Testis (tissue), 2 donors: ENCODE measurements at regions not wholly inside any gene's neighbourhood (a gene's known extent, or its start where the extent isn't known, plus 50 kb on each side); places are given as distances from the start of the nearest gene placed in this dataset.

Experiments used
- DNase-seq: peaks from one replicate; pipeline ENCODE4 v3.0.0-alpha.2; 2019
- H3K27ac ChIP-seq, 2 donors: fragments of 200-600 bp; sonication (generic); one replicate each; pipeline ENCODE4 v1.5.1; 2019
- H3K27me3 ChIP-seq: fragments of 200-600 bp; sonication (generic); one replicate; pipeline ENCODE4 v1.5.1; 2019
- H3K36me3 ChIP-seq: fragments of 200-600 bp; sonication (generic); one replicate; pipeline ENCODE4 v1.5.1; 2017; ENCODE audit warnings: low read depth; ENCODE audit errors: missing control alignments
- H3K4me1 ChIP-seq: fragments of 200-600 bp; sonication (generic); one replicate; pipeline ENCODE4 v1.5.1; 2019
- H3K4me3 ChIP-seq, 2 donors: fragments of 200-600 bp; sonication (generic); one replicate each; pipeline ENCODE4 v1.5.1; 2017 to 2019
- H3K9me3 ChIP-seq: fragments of 200-600 bp; sonication (generic); one replicate; pipeline ENCODE4 v1.5.1; 2017
- CTCF ChIP-seq, 3 experiments: fragments of 450-650 bp in 2 of 3; fragments of 200-600 bp in 1 of 3; sonication (generic) in 1 of 3; IDR thresholded peaks; one replicate each; pipeline ENCODE4 v1.5.1; 2016 to 2019; ENCODE audit warnings: antibody characterized with exemption in 3 of 3, mild to moderate bottlenecking in 2 of 3, moderate library complexity in 1 of 3
- POLR2A ChIP-seq: fragments of 450-650 bp; IDR thresholded peaks from one replicate; pipeline ENCODE4 v1.6.1; 2017; ENCODE audit warnings: antibody characterized with exemption, mild to moderate bottlenecking, moderate library complexity
- whole genome bisulfite sequencing, 2 donors: methylation state at CpG; one replicate each; pipeline ENCODE4 v1.1.5; 2018; 5-methylcytosine and 5-hydroxymethylcytosine counted together
- intact Hi-C: fragments of 100-400 bp; cut with DNase I; formaldehyde crosslinking; loops from one replicate; pipeline ENCODE4 v1.15.1; 2023; ENCODE audit warnings: low total_unique reads

GRCh38 chr5:167889276-167889675, 402.2 kb upstream of the WWC1 start:
- Histone ChIP-seq H3K27ac (no peak overlapping the region), H3K9me3 (no peaks in the 10 kb centered on the region), H3K36me3 (no peaks in the 10 kb centered on the region), H3K27me3 (no peaks in the 10 kb centered on the region), H3K4me1 (no peaks in the 10 kb centered on the region), H3K4me3 (no peak overlapping the region)
- intact Hi-C loops, result no loop called here
- TF ChIP-seq POLR2A, result no peak
- no peak for TF ChIP-seq CTCF (IDR thresholded peaks at IDR 0.05)
- no peak for DNase-seq
- 48 to 57% methylated on average over 9 of the region's 9 CpGs for WGBS, 2 donors

- TF ChIP-seq POLR2A (no peak), CTCF (IDR thresholded peaks at IDR 0.05) (no peak)
- intact Hi-C loops, result no loop called here
- H3K27me3 ChIP-seq, result no peaks in the 10 kb centered on the region
- no peaks in the 10 kb centered on the region for H3K4me1 ChIP-seq
- H3K27ac ChIP-seq, result no peak overlapping the region
- H3K9me3 ChIP-seq, result no peaks in the 10 kb centered on the region
- no peak for DNase-seq
- H3K4me3 ChIP-seq, result no peak overlapping the region
- 68 to 70% methylated on average over 3 of the region's 3 CpGs for WGBS, 2 donors
- no peaks in the 10 kb centered on the region for H3K36me3 ChIP-seq
These were observed 398.9 kb upstream of the WWC1 start for GRCh38 chr5:167892352-167893115.

- H3K4me1 ChIP-seq, result no peaks in the 10 kb centered on the region
- H3K36me3 ChIP-seq, result no peaks in the 10 kb centered on the region
- H3K27me3 ChIP-seq, result no peaks in the 10 kb centered on the region
- 34 to 41% methylated on average over 7 of the region's 7 CpGs for WGBS, 2 donors
- no peak for TF ChIP-seq CTCF (IDR thresholded peaks at IDR 0.05)
- no peak for TF ChIP-seq POLR2A
- no peak overlapping the region for H3K4me3 ChIP-seq
- H3K9me3 ChIP-seq, result no peaks in the 10 kb centered on the region
- no peak for DNase-seq
- intact Hi-C loops, result no loop called here
- no peak overlapping the region for H3K27ac ChIP-seq
These were observed 398.2 kb upstream of the WWC1 start for GRCh38 chr5:167893271-167893670.

GRCh38 chr5:167894631-167895472, 396.6 kb upstream of the WWC1 start:
- Histone ChIP-seq H3K27me3 (no peaks in the 10 kb centered on the region), H3K9me3 (no peaks in the 10 kb centered on the region), H3K27ac (no peak overlapping the region), H3K36me3 (no peaks in the 10 kb centered on the region), H3K4me1 (no peaks in the 10 kb centered on the region), H3K4me3 (no peak overlapping the region)
- TF ChIP-seq POLR2A (no peak), CTCF (IDR thresholded peaks at IDR 0.05) (no peak)
- WGBS, 2 donors, result 84 to 90% methylated on average over 4 of the region's 4 CpGs
- intact Hi-C loops, result no loop called here
- DNase-seq, result no peak
